Ishikawa (cell line): ENCODE measurements at regions not wholly inside any gene's neighbourhood (a gene's known extent, or its start where the extent isn't known, plus 50 kb on each side); places are given as distances from the start of the nearest gene placed in this dataset.

Source experiments
- CEBPB ChIP-seq: IDR thresholded peaks from 2 replicates; pipeline ENCODE4 v1.6.1; 2012
- CREB1 ChIP-seq: IDR thresholded peaks from 2 replicates; pipeline ENCODE4 v1.6.1; 2012; ENCODE audit warnings: low read depth
- EP300 ChIP-seq: IDR thresholded peaks from 2 replicates; pipeline ENCODE4 v1.6.1; 2012; ENCODE audit warnings: borderline replicate concordance
- MAX ChIP-seq: IDR thresholded peaks from 2 replicates; pipeline ENCODE4 v1.6.1; 2012
- NFIC ChIP-seq: IDR thresholded peaks from 2 replicates; pipeline ENCODE4 v1.6.1; 2012
- RAD21 ChIP-seq: IDR thresholded peaks from 2 replicates; pipeline ENCODE4 v1.6.1; 2012; ENCODE audit warnings: low read depth
- REST ChIP-seq: IDR thresholded peaks from 2 replicates; pipeline ENCODE4 v1.6.1; 2012; ENCODE audit warnings: low read depth, mild to moderate bottlenecking
- TAF1 ChIP-seq: IDR thresholded peaks from 2 replicates; pipeline ENCODE4 v1.6.1; 2012; ENCODE audit warnings: low read depth, mild to moderate bottlenecking
- TCF12 ChIP-seq: IDR thresholded peaks from 2 replicates; pipeline ENCODE4 v1.6.1; 2012; ENCODE audit warnings: low read depth
- YY1 ChIP-seq: IDR thresholded peaks from 2 replicates; pipeline ENCODE4 v1.6.1; 2012; ENCODE audit warnings: low read depth
- TF ChIP-seq, protein P1 (sequence below): IDR thresholded peaks from 2 replicates; pipeline ENCODE4 v1.6.1; 2012

GRCh38 chr6:37558646-37559045 lies 59.0 kb upstream of the CCDC167 start:
- TF ChIP-seq YY1, result no peak
- TF ChIP-seq, protein P1, sequence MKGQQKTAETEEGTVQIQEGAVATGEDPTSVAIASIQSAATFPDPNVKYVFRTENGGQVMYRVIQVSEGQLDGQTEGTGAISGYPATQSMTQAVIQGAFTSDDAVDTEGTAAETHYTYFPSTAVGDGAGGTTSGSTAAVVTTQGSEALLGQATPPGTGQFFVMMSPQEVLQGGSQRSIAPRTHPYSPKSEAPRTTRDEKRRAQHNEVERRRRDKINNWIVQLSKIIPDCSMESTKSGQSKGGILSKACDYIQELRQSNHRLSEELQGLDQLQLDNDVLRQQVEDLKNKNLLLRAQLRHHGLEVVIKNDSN, result no peak
- no peak for TF ChIP-seq RAD21
- TF ChIP-seq TAF1, result no peak
- TF ChIP-seq CEBPB, result no peak
- TF ChIP-seq CREB1, result no peak
- no peak for TF ChIP-seq NFIC
- no peak for TF ChIP-seq TCF12
- TF ChIP-seq REST, result no peak
- no peak for TF ChIP-seq MAX
- TF ChIP-seq EP300, result no peak
